ENCODE measurements at regions not wholly inside any gene's neighbourhood (a gene's known extent, or its start where the extent isn't known, plus 50 kb on each side); places are given as distances from the start of the nearest gene placed in this dataset.

DNA sequence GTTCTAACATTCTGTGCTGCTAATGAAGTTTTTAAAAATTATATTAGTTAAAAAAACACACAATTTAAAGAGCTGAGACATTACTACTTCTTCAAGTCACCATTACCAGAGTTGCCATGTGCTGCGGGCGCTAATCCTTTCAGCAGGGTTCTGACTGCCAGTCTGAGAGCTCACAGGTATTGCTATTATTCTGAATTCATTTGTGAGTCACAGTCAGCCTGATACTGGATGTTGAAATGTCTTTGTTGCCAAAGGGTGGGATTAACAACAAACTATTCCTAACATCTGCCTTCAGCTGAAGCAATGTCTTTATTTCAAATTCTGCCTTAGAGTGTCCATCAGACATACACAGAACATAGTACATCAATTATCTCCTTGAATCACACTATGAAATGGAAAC is 197.1 kb upstream of the FGF13 start:
- TF ChIP-seq, protein P1, sequence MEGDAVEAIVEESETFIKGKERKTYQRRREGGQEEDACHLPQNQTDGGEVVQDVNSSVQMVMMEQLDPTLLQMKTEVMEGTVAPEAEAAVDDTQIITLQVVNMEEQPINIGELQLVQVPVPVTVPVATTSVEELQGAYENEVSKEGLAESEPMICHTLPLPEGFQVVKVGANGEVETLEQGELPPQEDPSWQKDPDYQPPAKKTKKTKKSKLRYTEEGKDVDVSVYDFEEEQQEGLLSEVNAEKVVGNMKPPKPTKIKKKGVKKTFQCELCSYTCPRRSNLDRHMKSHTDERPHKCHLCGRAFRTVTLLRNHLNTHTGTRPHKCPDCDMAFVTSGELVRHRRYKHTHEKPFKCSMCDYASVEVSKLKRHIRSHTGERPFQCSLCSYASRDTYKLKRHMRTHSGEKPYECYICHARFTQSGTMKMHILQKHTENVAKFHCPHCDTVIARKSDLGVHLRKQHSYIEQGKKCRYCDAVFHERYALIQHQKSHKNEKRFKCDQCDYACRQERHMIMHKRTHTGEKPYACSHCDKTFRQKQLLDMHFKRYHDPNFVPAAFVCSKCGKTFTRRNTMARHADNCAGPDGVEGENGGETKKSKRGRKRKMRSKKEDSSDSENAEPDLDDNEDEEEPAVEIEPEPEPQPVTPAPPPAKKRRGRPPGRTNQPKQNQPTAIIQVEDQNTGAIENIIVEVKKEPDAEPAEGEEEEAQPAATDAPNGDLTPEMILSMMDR (conservative IDR thresholded peaks at IDR 0.05; ENCODE audit: low read length), result no peak
- TF ChIP-seq EZH2phosphoT487 (IDR thresholded peaks at IDR 0.05; ENCODE audit: borderline replicate concordance, low read depth, low read length), result no peak
